ENCODE measurements at regions not wholly inside any gene's neighbourhood (a gene's known extent, or its start where the extent isn't known, plus 50 kb on each side); places are given as distances from the start of the nearest gene placed in this dataset.
"Not testable (repeated sequence)": the region's sequence is repeated elsewhere in the genome, so short reads cannot be mapped to it uniquely, and the experiment has no call there.

GRCh38 chr17:72454342-72454741 is 333.5 kb downstream of the SOX9 start:
- DNase-seq: no peak
- H3K9me3 Mint-ChIP-seq: no peaks in the 10 kb centered on the region
- H3K36me3 Mint-ChIP-seq (ENCODE audit: insufficient read depth in 2 of 2): no peaks in the 10 kb centered on the region
- no peak overlapping the region for H3K4me3 Mint-ChIP-seq
- H3K4me1 Mint-ChIP-seq (ENCODE audit: low read depth): no peaks in the 10 kb centered on the region
- ATAC-seq (replicated peaks in 1 of 2): no peak
- H3K27me3 Mint-ChIP-seq (ENCODE audit: low read depth): no peaks in the 10 kb centered on the region
- H3K27ac Mint-ChIP-seq: no peak overlapping the region

GRCh38 chr17:72455562-72455961 is 334.7 kb downstream of the SOX9 start:
- Mint-ChIP-seq H3K4me1 (ENCODE audit: low read depth) (no peaks in the 10 kb centered on the region), H3K36me3 (ENCODE audit: insufficient read depth in 2 of 2) (no peaks in the 10 kb centered on the region), H3K27ac (no peak overlapping the region), H3K4me3 (no peak overlapping the region), H3K9me3 (no peaks in the 10 kb centered on the region), H3K27me3 (ENCODE audit: low read depth) (no peaks in the 10 kb centered on the region)
- no peak for ATAC-seq (replicated peaks in 1 of 2)
- no peak for DNase-seq

- H3K27ac Mint-ChIP-seq: no peak overlapping the region
- H3K9me3 Mint-ChIP-seq: no peaks in the 10 kb centered on the region
Measured at GRCh38 chr17:72456075-72456474, 335.3 kb downstream of the SOX9 start.

GRCh38 chr17:72457712-72458111 is 336.9 kb downstream of the SOX9 start:
- no peaks in the 10 kb centered on the region for H3K9me3 Mint-ChIP-seq
- H3K27me3 Mint-ChIP-seq (ENCODE audit: low read depth): no peaks in the 10 kb centered on the region
- H3K36me3 Mint-ChIP-seq (ENCODE audit: insufficient read depth in 2 of 2): no peaks in the 10 kb centered on the region
- ATAC-seq (replicated peaks in 1 of 2) (no peak), DNase-seq (no peak)
- H3K27ac Mint-ChIP-seq: no peak overlapping the region
- H3K4me1 Mint-ChIP-seq (ENCODE audit: low read depth): no peaks in the 10 kb centered on the region
- no peak overlapping the region for H3K4me3 Mint-ChIP-seq

More at GRCh38 chr17:72456075-72456474, 335.3 kb downstream of the SOX9 start:
- Mint-ChIP-seq H3K27me3 (ENCODE audit: low read depth) (no peaks in the 10 kb centered on the region), H3K4me1 (ENCODE audit: low read depth) (no peaks in the 10 kb centered on the region), H3K36me3 (ENCODE audit: insufficient read depth in 2 of 2) (no peaks in the 10 kb centered on the region), H3K4me3 (no peak overlapping the region)
- DNase-seq: no peak
- ATAC-seq (replicated peaks in 1 of 2): no peak

GRCh38 chr17:72458301-72458700 is 337.5 kb downstream of the SOX9 start:
- H3K4me3 Mint-ChIP-seq: no peak overlapping the region
- ATAC-seq (replicated peaks in 1 of 2): no peak
- no peaks in the 10 kb centered on the region for H3K36me3 Mint-ChIP-seq (ENCODE audit: insufficient read depth in 2 of 2)
- H3K27me3 Mint-ChIP-seq (ENCODE audit: low read depth): no peaks in the 10 kb centered on the region
- DNase-seq: no peak
- H3K4me1 Mint-ChIP-seq (ENCODE audit: low read depth): no peaks in the 10 kb centered on the region
- H3K9me3 Mint-ChIP-seq: no peaks in the 10 kb centered on the region
- no peak overlapping the region for H3K27ac Mint-ChIP-seq

- no peak for ATAC-seq (replicated peaks in 1 of 2)
- no peaks in the 10 kb centered on the region for H3K36me3 Mint-ChIP-seq (ENCODE audit: insufficient read depth in 2 of 2)
- DNase-seq: no peak
- no peak overlapping the region for H3K27ac Mint-ChIP-seq
- H3K27me3 Mint-ChIP-seq (ENCODE audit: low read depth): peaks cover 13% of the 10 kb centered on the region
- H3K9me3 Mint-ChIP-seq: no peaks in the 10 kb centered on the region
- no peak overlapping the region for H3K4me3 Mint-ChIP-seq
- H3K4me1 Mint-ChIP-seq (ENCODE audit: low read depth): no peaks in the 10 kb centered on the region
Measured at GRCh38 chr17:72460711-72461110, 339.9 kb downstream of the SOX9 start.

GRCh38 chr17:72461757-72462156 is 340.9 kb downstream of the SOX9 start:
- H3K36me3 Mint-ChIP-seq (ENCODE audit: insufficient read depth in 2 of 2): no peaks in the 10 kb centered on the region
- ATAC-seq (replicated peaks in 1 of 2): no peak
- H3K4me1 Mint-ChIP-seq (ENCODE audit: low read depth): no peaks in the 10 kb centered on the region

GRCh38 chr17:72462407-72462806 is 341.6 kb downstream of the SOX9 start:
- no peak for ATAC-seq (replicated peaks in 1 of 2)
- H3K4me3 Mint-ChIP-seq: no peak overlapping the region
- H3K9me3 Mint-ChIP-seq: no peaks in the 10 kb centered on the region
- H3K36me3 Mint-ChIP-seq (ENCODE audit: insufficient read depth in 2 of 2): no peaks in the 10 kb centered on the region
- H3K27me3 Mint-ChIP-seq (ENCODE audit: low read depth): peaks cover 15% of the 10 kb centered on the region
- H3K27ac Mint-ChIP-seq: no peak overlapping the region
- no peaks in the 10 kb centered on the region for H3K4me1 Mint-ChIP-seq (ENCODE audit: low read depth)
- no peak for DNase-seq

More at GRCh38 chr17:72461757-72462156, 340.9 kb downstream of the SOX9 start:
- no peak overlapping the region for H3K27ac Mint-ChIP-seq
- no peaks in the 10 kb centered on the region for H3K9me3 Mint-ChIP-seq
- no peak overlapping the region for H3K4me3 Mint-ChIP-seq
- no peak for DNase-seq
- H3K27me3 Mint-ChIP-seq (ENCODE audit: low read depth): peaks cover 15% of the 10 kb centered on the region

GRCh38 chr17:72462814-72463213 is 342.0 kb downstream of the SOX9 start:
- Mint-ChIP-seq H3K27ac (no peak overlapping the region), H3K27me3 (ENCODE audit: low read depth) (peaks cover 15% of the 10 kb centered on the region), H3K4me3 (no peak overlapping the region), H3K36me3 (ENCODE audit: insufficient read depth in 2 of 2) (no peaks in the 10 kb centered on the region), H3K9me3 (no peaks in the 10 kb centered on the region), H3K4me1 (ENCODE audit: low read depth) (no peaks in the 10 kb centered on the region)
- DNase-seq (no peak), ATAC-seq (replicated peaks in 1 of 2) (no peak)

- Mint-ChIP-seq H3K27me3 (ENCODE audit: low read depth) (peaks cover 15% of the 10 kb centered on the region), H3K9me3 (no peaks in the 10 kb centered on the region), H3K27ac (no peak overlapping the region), H3K4me3 (no peak overlapping the region), H3K4me1 (ENCODE audit: low read depth) (no peaks in the 10 kb centered on the region), H3K36me3 (ENCODE audit: insufficient read depth in 2 of 2) (no peaks in the 10 kb centered on the region)
- DNase-seq (no peak), ATAC-seq (replicated peaks in 1 of 2) (no peak)
Measured at GRCh38 chr17:72463287-72464102, 342.7 kb downstream of the SOX9 start.

- not testable (repeated sequence) for H3K4me1 Mint-ChIP-seq (ENCODE audit: low read depth); H3K27ac Mint-ChIP-seq; DNase-seq; ATAC-seq (replicated peaks in 1 of 2); H3K4me3 Mint-ChIP-seq; H3K9me3 Mint-ChIP-seq; H3K36me3 Mint-ChIP-seq (ENCODE audit: insufficient read depth in 2 of 2)
- H3K27me3 Mint-ChIP-seq (ENCODE audit: low read depth): peaks cover 15% of the 10 kb centered on the region
Measured at GRCh38 chr17:72464221-72464620, 343.4 kb downstream of the SOX9 start.

GRCh38 chr17:72465191-72466024 is 344.6 kb downstream of the SOX9 start:
- Mint-ChIP-seq H3K4me3 (no peak overlapping the region), H3K27ac (no peak overlapping the region), H3K4me1 (ENCODE audit: low read depth) (no peaks in the 10 kb centered on the region), H3K36me3 (ENCODE audit: insufficient read depth in 2 of 2) (no peaks in the 10 kb centered on the region), H3K9me3 (no peaks in the 10 kb centered on the region), H3K27me3 (ENCODE audit: low read depth) (peaks cover 15% of the 10 kb centered on the region)
- DNase-seq (no peak), ATAC-seq (replicated peaks in 1 of 2) (no peak)

GRCh38 chr17:72466199-72466598 is 345.4 kb downstream of the SOX9 start:
- no peaks in the 10 kb centered on the region for H3K9me3 Mint-ChIP-seq
- no peak overlapping the region for H3K4me3 Mint-ChIP-seq
- no peak for DNase-seq
- H3K36me3 Mint-ChIP-seq (ENCODE audit: insufficient read depth in 2 of 2): no peaks in the 10 kb centered on the region
- no peak for ATAC-seq (replicated peaks in 1 of 2)
- no peak overlapping the region for H3K27ac Mint-ChIP-seq
- no peaks in the 10 kb centered on the region for H3K4me1 Mint-ChIP-seq (ENCODE audit: low read depth)
- H3K27me3 Mint-ChIP-seq (ENCODE audit: low read depth): peaks cover 15% of the 10 kb centered on the region
